ENCODE measurements at regions not wholly inside any gene's neighbourhood (a gene's known extent, or its start where the extent isn't known, plus 50 kb on each side); places are given as distances from the start of the nearest gene placed in this dataset.

DNA sequence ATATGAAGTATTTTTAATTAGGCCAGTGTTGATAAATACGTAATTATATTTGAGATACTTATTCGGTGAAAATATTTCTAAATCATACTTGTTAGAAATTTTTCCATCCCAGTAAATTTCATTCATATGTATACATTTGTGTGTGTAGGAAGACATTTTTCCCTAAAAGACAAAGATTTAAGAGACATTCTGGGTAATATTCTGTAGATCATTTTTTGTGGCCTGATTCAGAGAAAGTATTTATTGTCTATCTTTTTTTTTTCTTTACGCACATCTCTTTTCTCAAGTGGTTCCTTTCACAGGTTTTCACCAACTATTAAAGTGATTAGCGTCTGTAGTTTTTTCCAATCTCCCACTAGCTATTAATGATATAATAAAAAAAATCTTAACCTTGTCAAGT is 224.1 kb downstream of the MEF2C start:
- Histone ChIP-seq H3K27me3 (ENCODE audit: insufficient read depth, poor library complexity, severe bottlenecking) (peaks cover 89% of the 10 kb centered on the region), H3K36me3 (ENCODE audit: low read depth) (no peaks in the 10 kb centered on the region), H3K27ac (ENCODE audit: poor library complexity, severe bottlenecking) (no peak overlapping the region), H3K4me3 (ENCODE audit: severe bottlenecking) (no peak overlapping the region), H3K9me3 (ENCODE audit: severe bottlenecking) (no peaks in the 10 kb centered on the region), H3K4me1 (ENCODE audit: insufficient read depth, poor library complexity, severe bottlenecking) (no peaks in the 10 kb centered on the region)
- DNase-seq (ENCODE audit: low spot score) (no peak), ATAC-seq (ENCODE audit: low read depth) (no peak)
- TF ChIP-seq, protein P1, sequence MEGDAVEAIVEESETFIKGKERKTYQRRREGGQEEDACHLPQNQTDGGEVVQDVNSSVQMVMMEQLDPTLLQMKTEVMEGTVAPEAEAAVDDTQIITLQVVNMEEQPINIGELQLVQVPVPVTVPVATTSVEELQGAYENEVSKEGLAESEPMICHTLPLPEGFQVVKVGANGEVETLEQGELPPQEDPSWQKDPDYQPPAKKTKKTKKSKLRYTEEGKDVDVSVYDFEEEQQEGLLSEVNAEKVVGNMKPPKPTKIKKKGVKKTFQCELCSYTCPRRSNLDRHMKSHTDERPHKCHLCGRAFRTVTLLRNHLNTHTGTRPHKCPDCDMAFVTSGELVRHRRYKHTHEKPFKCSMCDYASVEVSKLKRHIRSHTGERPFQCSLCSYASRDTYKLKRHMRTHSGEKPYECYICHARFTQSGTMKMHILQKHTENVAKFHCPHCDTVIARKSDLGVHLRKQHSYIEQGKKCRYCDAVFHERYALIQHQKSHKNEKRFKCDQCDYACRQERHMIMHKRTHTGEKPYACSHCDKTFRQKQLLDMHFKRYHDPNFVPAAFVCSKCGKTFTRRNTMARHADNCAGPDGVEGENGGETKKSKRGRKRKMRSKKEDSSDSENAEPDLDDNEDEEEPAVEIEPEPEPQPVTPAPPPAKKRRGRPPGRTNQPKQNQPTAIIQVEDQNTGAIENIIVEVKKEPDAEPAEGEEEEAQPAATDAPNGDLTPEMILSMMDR (IDR thresholded peaks at IDR 0.05; ENCODE audit: poor library complexity, severe bottlenecking) = no peak

DNA sequence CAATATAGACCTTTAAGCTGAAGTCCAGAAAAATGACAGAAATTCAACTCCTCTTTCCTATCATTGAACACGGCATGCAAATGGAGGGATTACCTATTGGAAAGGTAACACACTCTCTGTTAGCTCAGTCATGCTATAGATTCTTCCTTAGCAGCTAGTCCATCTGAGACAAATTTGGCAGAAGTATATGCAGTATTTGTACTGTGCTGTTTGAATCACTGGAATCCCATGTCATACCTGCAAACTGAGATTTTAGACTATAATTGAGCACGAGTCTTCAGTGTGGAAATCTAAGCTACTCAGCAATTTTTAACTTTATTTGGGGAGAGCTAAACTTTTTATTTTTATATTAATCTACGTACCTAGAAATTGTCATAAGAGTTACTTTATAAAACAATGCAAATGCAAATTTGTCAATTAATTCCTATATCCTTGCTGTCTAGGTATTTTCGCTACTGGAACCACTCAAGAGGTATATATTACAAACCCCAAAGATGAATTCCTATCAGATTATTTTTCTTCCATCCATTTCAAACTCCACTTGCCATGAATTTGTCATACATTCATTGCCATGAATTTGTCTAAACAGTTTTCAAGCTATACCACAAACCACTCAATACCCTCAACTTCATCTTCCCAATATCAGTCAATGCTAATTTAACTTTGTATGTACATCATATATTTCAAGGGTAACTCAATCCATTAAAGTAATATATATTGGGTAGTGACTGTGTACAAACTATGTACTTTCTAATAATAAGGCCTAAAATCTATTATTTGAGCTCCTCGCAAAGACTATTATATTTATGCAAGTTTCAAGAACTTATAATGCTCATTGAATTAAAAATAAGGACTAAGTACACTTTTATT is 224.8 kb downstream of the MEF2C start:
- Histone ChIP-seq H3K9me3 (ENCODE audit: severe bottlenecking) (no peaks in the 10 kb centered on the region), H3K4me3 (ENCODE audit: severe bottlenecking) (no peak overlapping the region), H3K27ac (ENCODE audit: poor library complexity, severe bottlenecking) (no peak overlapping the region), H3K27me3 (ENCODE audit: insufficient read depth, poor library complexity, severe bottlenecking) (peaks cover 87% of the 10 kb centered on the region), H3K4me1 (ENCODE audit: insufficient read depth, poor library complexity, severe bottlenecking) (no peaks in the 10 kb centered on the region), H3K36me3 (ENCODE audit: low read depth) (no peaks in the 10 kb centered on the region)
- ATAC-seq (ENCODE audit: low read depth) (no peak), DNase-seq (ENCODE audit: low spot score) (no peak)
- TF ChIP-seq, protein P1 (IDR thresholded peaks at IDR 0.05; ENCODE audit: poor library complexity, severe bottlenecking) = no peak

DNA sequence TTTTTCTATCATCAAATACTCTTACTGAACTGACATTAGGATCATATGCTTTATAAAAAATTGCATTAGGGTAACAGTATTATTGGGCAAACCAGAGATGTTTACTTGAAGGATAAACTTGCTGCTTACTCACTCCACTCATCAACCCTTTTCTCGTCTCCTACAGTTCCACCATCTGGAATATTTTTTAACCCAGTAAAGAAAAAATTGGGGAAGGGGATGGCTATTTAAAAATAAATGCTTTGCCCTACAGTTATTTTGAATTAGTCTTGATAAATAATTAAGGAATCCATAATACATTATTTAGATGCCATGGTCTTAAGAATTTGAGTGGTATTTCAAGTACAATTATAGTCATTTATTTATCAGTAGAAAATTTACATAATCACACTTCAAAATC is 225.8 kb downstream of the MEF2C start:
- peaks cover 78% of the 10 kb centered on the region for H3K27me3 ChIP-seq (ENCODE audit: insufficient read depth, poor library complexity, severe bottlenecking)
- TF ChIP-seq, protein P1 (IDR thresholded peaks at IDR 0.05; ENCODE audit: poor library complexity, severe bottlenecking) = no peak
- no peak for DNase-seq (ENCODE audit: low spot score)
- ATAC-seq (ENCODE audit: low read depth) = no peak
- H3K9me3 ChIP-seq (ENCODE audit: severe bottlenecking) = no peaks in the 10 kb centered on the region
- H3K36me3 ChIP-seq (ENCODE audit: low read depth) = no peaks in the 10 kb centered on the region
- no peak overlapping the region for H3K4me3 ChIP-seq (ENCODE audit: severe bottlenecking)
- H3K4me1 ChIP-seq (ENCODE audit: insufficient read depth, poor library complexity, severe bottlenecking) = no peaks in the 10 kb centered on the region
- H3K27ac ChIP-seq (ENCODE audit: poor library complexity, severe bottlenecking) = no peak overlapping the region

DNA sequence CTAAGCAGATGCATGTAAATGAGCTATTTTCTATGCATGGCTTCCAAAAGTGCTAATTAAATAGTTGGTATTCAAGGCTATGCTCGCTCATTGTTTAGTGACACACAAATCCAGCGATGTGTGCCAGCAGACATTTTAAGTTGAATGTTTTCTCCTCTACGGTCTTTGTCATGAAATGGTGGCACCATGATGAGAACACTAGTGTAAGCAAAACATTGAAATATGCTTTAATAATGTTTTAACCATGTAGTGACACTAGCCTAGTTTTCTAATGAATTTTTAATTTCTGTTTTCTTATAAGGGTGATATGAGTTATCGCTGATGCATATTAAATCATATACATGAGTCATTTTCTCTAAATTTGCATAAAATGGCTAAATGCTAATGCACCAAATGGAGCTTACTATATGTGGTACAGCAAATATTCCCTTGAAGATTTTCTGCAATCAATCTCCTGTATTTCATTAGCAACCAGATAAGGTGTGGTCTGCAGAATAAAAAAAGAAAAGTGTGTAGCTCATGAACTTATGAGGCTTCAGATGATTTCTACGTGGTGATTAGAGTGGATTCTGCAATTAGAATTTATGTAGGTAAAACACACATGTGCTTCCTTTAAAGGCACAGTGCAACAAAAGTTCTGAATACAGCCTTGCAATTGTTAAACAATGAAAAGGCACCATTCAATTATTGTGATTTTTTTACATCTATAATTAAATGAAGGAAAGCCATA is 226.6 kb downstream of the MEF2C start:
- peaks cover 71% of the 10 kb centered on the region for H3K27me3 ChIP-seq (ENCODE audit: insufficient read depth, poor library complexity, severe bottlenecking)
- no peaks in the 10 kb centered on the region for H3K4me1 ChIP-seq (ENCODE audit: insufficient read depth, poor library complexity, severe bottlenecking)
- ATAC-seq (ENCODE audit: low read depth) (no peak), DNase-seq (ENCODE audit: low spot score) (no peak)
- no peaks in the 10 kb centered on the region for H3K36me3 ChIP-seq (ENCODE audit: low read depth)
- H3K27ac ChIP-seq (ENCODE audit: poor library complexity, severe bottlenecking) = no peak overlapping the region
- H3K4me3 ChIP-seq (ENCODE audit: severe bottlenecking) = no peak overlapping the region
- TF ChIP-seq, protein P1 (IDR thresholded peaks at IDR 0.05; ENCODE audit: poor library complexity, severe bottlenecking) = no peak
- no peaks in the 10 kb centered on the region for H3K9me3 ChIP-seq (ENCODE audit: severe bottlenecking)

All from RWPE2 (cell line).